HEK293T (cell line): ENCODE measurements at regions not wholly inside any gene's neighbourhood (a gene's known extent, or its start where the extent isn't known, plus 50 kb on each side); places are given as distances from the start of the nearest gene placed in this dataset.

Experiments
- CTBP1 ChIP-seq: fragments of 450-650 bp; IDR thresholded peaks from 2 replicates; pipeline ENCODE4 v1.6.1; 2016; ENCODE audit warnings: borderline replicate concordance
- FOXA1 ChIP-seq: fragments of 450-650 bp; IDR thresholded peaks from 2 replicates; pipeline ENCODE4 v1.6.1; 2016; ENCODE audit warnings: mild to moderate bottlenecking
- FOXK2 ChIP-seq: fragments of 450-650 bp; IDR thresholded peaks from 2 replicates; pipeline ENCODE4 v1.6.1; 2016; ENCODE audit warnings: mild to moderate bottlenecking
- HDGF ChIP-seq: fragments of 450-650 bp; IDR thresholded peaks from 2 replicates; pipeline ENCODE4 v1.6.1; 2017; ENCODE audit warnings: antibody characterized with exemption, borderline replicate concordance
- L3MBTL2 ChIP-seq: fragments of 450-650 bp; conservative IDR thresholded peaks from 2 replicates; pipeline ENCODE4 v1.6.1; 2016; ENCODE audit warnings: mild to moderate bottlenecking
- LEF1 ChIP-seq: fragments of 450-650 bp; IDR thresholded peaks from 2 replicates; pipeline ENCODE4 v1.6.1; 2017; ENCODE audit warnings: mild to moderate bottlenecking, borderline replicate concordance
- NFRKB ChIP-seq: fragments of 450-650 bp; IDR thresholded peaks from 2 replicates; pipeline ENCODE4 v1.6.1; 2016; ENCODE audit warnings: mild to moderate bottlenecking, moderate library complexity
- ZNF384 ChIP-seq: fragments of 450-650 bp; IDR thresholded peaks from 2 replicates; pipeline ENCODE4 v1.6.1; 2016

- no peak for TF ChIP-seq L3MBTL2
- TF ChIP-seq LEF1: no peak
- no peak for TF ChIP-seq CTBP1
- TF ChIP-seq FOXA1: no peak
- TF ChIP-seq ZNF384: no peak
- TF ChIP-seq NFRKB: no peak
- no peak for TF ChIP-seq FOXK2
- TF ChIP-seq HDGF: no peak
Observed at GRCh38 chr10:36592964-36593363, 532.4 kb upstream of the ANKRD30A start.
